PFSK-1 (cell line): ENCODE measurements at regions not wholly inside any gene's neighbourhood (a gene's known extent, or its start where the extent isn't known, plus 50 kb on each side); places are given as distances from the start of the nearest gene placed in this dataset.

Source experiments
- POLR2AphosphoS5 ChIP-seq: IDR thresholded peaks from 2 replicates; pipeline ENCODE4 v1.6.1; 2012; ENCODE audit warnings: low read depth, mild to moderate bottlenecking, control low read depth, low read length, moderate library complexity
- REST ChIP-seq, 2 experiments: IDR thresholded peaks; 2 replicates each; pipeline versions ENCODE4 v1.6.1 to v1.8.0; 2011 to 2012; ENCODE audit warnings: low read depth in 2 of 2, low read length in 2 of 2, control low read depth in 1 of 2, inconsistent platforms in 1 of 2, mild to moderate bottlenecking in 1 of 2, moderate library complexity in 1 of 2; ENCODE audit not compliant: insufficient read depth in 1 of 2
- SIN3A ChIP-seq: IDR thresholded peaks from 2 replicates; pipeline ENCODE4 v1.6.1; 2012; ENCODE audit warnings: mild to moderate bottlenecking, low read length, moderate library complexity, borderline replicate concordance; ENCODE audit not compliant: insufficient read depth
- TAF1 ChIP-seq: IDR thresholded peaks from 2 replicates; pipeline ENCODE4 v1.6.1; 2012; ENCODE audit warnings: low read length, control low read depth, borderline replicate concordance; ENCODE audit not compliant: insufficient read depth

GRCh38 chr4:23036921-23037495 lies 344.3 kb downstream of the GBA3 start:
- TF ChIP-seq POLR2AphosphoS5 (no peak), REST (IDR thresholded peaks at IDR 0.05; ENCODE audit: insufficient read depth in 1 of 2, low read depth in 2 of 2, low read length in 2 of 2) (no peak), TAF1 (no peak), SIN3A (no peak)
